K562 (cell line): ENCODE measurements at regions not wholly inside any gene's neighbourhood (a gene's known extent, or its start where the extent isn't known, plus 50 kb on each side); places are given as distances from the start of the nearest gene placed in this dataset.

ENCODE experiments used
- ATAC-seq: fragments of 200-7000 bp; cut with Tn5 transposase; 3 replicates; pipeline ENCODE4 v1.9.1; 2020; ENCODE audit warnings: moderate library complexity
- BruUV-seq: library from RNA; stranded (reverse); fragments of 400-500 nt; replicated peaks from 2 replicates; lab custom pipeline; 2021; lab: Mats Ljungman, UMichigan
- CTCF ChIA-PET: fragments of 300-600 bp; formaldehyde crosslinking; extraction: SDS; loops from one replicate; lab custom pipeline; 2021; ENCODE audit warnings: low intra/inter-chr PET ratio; lab: Yijun Ruan, JAX
- POLR2A ChIA-PET: fragments of 300-600, 350-650 bp; sonication (Branson Sonifier 250); formaldehyde crosslinking; extraction: SDS; loops from one replicate; lab custom pipeline; 2021; ENCODE audit warnings: antibody characterized with exemption, inconsistent platforms; lab: Yijun Ruan, JAX
- DNase-seq, 4 experiments: peaks; one replicate each; pipeline versions ENCODE4 v3.0.0 to v3.0.0-alpha.2; 2011 to 2018; ENCODE audit warnings: low spot score in 3 of 4, mixed read lengths in 3 of 4; ENCODE audit errors: extremely low read depth in 1 of 4
- FAIRE-seq: peaks from 2 replicates; lab custom pipeline; 2011; peaks lifted over from hg19 to GRCh38; lab: Jason Lieb, UNC
- H2AFZ ChIP-seq: 2 replicates; pipeline ENCODE4 v1.6.0; 2011; ENCODE audit warnings: low read depth, low read length, control low read depth, inconsistent platforms
- H3K27ac ChIP-seq: fragments of 200-600 bp; 3 replicates; pipeline ENCODE4 v1.8.0; 2011; ENCODE audit warnings: low read depth, mild to moderate bottlenecking, control low read depth, inconsistent platforms, low read length, moderate library complexity, mixed read lengths; ENCODE audit errors: extremely low read depth
- H3K27me3 ChIP-seq, 2 experiments: fragments of 300-600 bp in 1 of 2; 2 replicates in 1 of 2; 3 replicates in 1 of 2; pipeline versions ENCODE4 v1.6.0 to v1.8.0; 2011; ENCODE audit warnings: inconsistent platforms in 2 of 2, low read length in 2 of 2, mild to moderate bottlenecking in 1 of 2, mixed read lengths in 1 of 2, moderate library complexity in 1 of 2; ENCODE audit not compliant: control insufficient read depth in 2 of 2, insufficient read depth in 2 of 2
- H3K36me3 ChIP-seq: fragments of 300-600 bp; 3 replicates; pipeline ENCODE4 v1.8.0; 2011; ENCODE audit warnings: mild to moderate bottlenecking, low read length, inconsistent platforms; ENCODE audit not compliant: control insufficient read depth, insufficient read depth
- H3K4me1 ChIP-seq, 2 experiments: fragments of 200-600 bp in 1 of 2; replicated peaks in 1 of 2; 2 replicates in 1 of 2; 3 replicates in 1 of 2; pipeline versions ENCODE4 v1.5.1 to v1.8.0; 2011; ENCODE audit warnings: inconsistent platforms in 2 of 2, low read length in 2 of 2, mild to moderate bottlenecking in 1 of 2, mixed read lengths in 1 of 2, moderate library complexity in 1 of 2; ENCODE audit not compliant: control insufficient read depth in 2 of 2, insufficient read depth in 2 of 2
- H3K4me2 ChIP-seq: 2 replicates; pipeline ENCODE4 v1.6.1; 2011; ENCODE audit warnings: low read length, control low read depth, inconsistent platforms, mixed read lengths; ENCODE audit not compliant: insufficient read depth
- H3K4me3 ChIP-seq: fragments of 200-600 bp; sonication (generic), shearing (Covaris generic); 2 replicates; pipeline ENCODE4 v1.5.1; 2016; ENCODE audit warnings: control low read depth, inconsistent platforms
- H3K79me2 ChIP-seq: fragments of 200-600 bp; 3 replicates; pipeline ENCODE4 v1.8.0; 2011; ENCODE audit warnings: low read length, inconsistent platforms; ENCODE audit not compliant: control insufficient read depth, insufficient read depth
- H3K9ac ChIP-seq, 2 experiments: 2 replicates each; pipeline versions ENCODE4 v1.6.0 to v1.6.1; 2011; ENCODE audit warnings: low read depth in 2 of 2, low read length in 2 of 2, control low read depth in 1 of 2, inconsistent platforms in 1 of 2, mild to moderate bottlenecking in 1 of 2, mixed read lengths in 1 of 2; ENCODE audit not compliant: insufficient read depth in 1 of 2
- H3K9me1 ChIP-seq: one replicate; pipeline ENCODE4 v1.6.0; 2011; ENCODE audit warnings: inconsistent platforms, mild to moderate bottlenecking, low read length, moderate library complexity; ENCODE audit not compliant: control insufficient read depth, insufficient read depth
- H3K9me3 ChIP-seq: replicated peaks from 2 replicates; pipeline ENCODE4 v1.5.1; 2011; ENCODE audit warnings: low read depth, low read length, inconsistent platforms; ENCODE audit not compliant: control insufficient read depth, insufficient read depth
- H4K20me1 ChIP-seq: replicated peaks from 2 replicates; pipeline ENCODE4 v1.6.1; 2011; ENCODE audit warnings: low read length, inconsistent platforms, mixed read lengths; ENCODE audit not compliant: control insufficient read depth, insufficient read depth
- ASH1L ChIP-seq: fragments of 450-650 bp; IDR thresholded peaks from 2 replicates; pipeline ENCODE4 v1.6.1; 2018; ENCODE audit warnings: borderline replicate concordance, mild to moderate bottlenecking, low read depth; ENCODE audit not compliant: partially characterized antibody
- CHD2 ChIP-seq: IDR thresholded peaks from 2 replicates; pipeline ENCODE4 v1.6.1; 2011; ENCODE audit warnings: low read depth, low read length
- HDAC2 ChIP-seq: fragments of 450-650 bp; IDR thresholded peaks from 2 replicates; pipeline ENCODE4 v1.6.1; 2016; ENCODE audit warnings: mild to moderate bottlenecking
- MLX ChIP-seq, 2 experiments: fragments of 450-650 bp in 1 of 2; sonication (generic) in 1 of 2; formaldehyde crosslinking; conservative IDR thresholded peaks; 2 replicates each; pipeline versions ENCODE4 v1.4.0 to v1.8.1; 2020 to 2022; ENCODE audit warnings: mild to moderate bottlenecking in 1 of 2, missing genetic modification reagents in 1 of 2
- RAD21 ChIP-seq, 2 experiments: fragments of 250-450 bp in 1 of 2; fragments of 450-650 bp in 1 of 2; sonication (Bioruptor Pico) in 1 of 2; formaldehyde crosslinking in 1 of 2; IDR thresholded peaks in 1 of 2; conservative IDR thresholded peaks in 1 of 2; 2 replicates each; pipeline versions ENCODE4 v1.4.0 to v1.8.0; 2020 to 2022; ENCODE audit warnings: mild to moderate bottlenecking in 2 of 2, moderate library complexity in 1 of 2
- RBM25 ChIP-seq: fragments of 200-400 bp; formaldehyde crosslinking; IDR thresholded peaks from 2 replicates; pipeline ENCODE4 v1.6.1; 2018; ENCODE audit warnings: low read length, low read depth, moderate library complexity; ENCODE audit not compliant: severe bottlenecking
- STAT6 ChIP-seq: sonication (generic); formaldehyde crosslinking; IDR thresholded peaks from 2 replicates; pipeline ENCODE4 v1.8.1; 2023; ENCODE audit warnings: mild to moderate bottlenecking, missing genetic modification reagents
- ZBTB49 ChIP-seq: sonication (generic); formaldehyde crosslinking; IDR thresholded peaks from 2 replicates; pipeline ENCODE4 v1.8.0; 2022; ENCODE audit warnings: missing genetic modification reagents, mild to moderate bottlenecking, borderline replicate concordance
- ZNF354B ChIP-seq: fragments of 250-450 bp; sonication (Bioruptor Pico); IDR thresholded peaks from 2 replicates; pipeline ENCODE4 v1.4.0; 2020
- WGBS: fragments of 100-300 bp; shearing (Covaris generic); methylation state at CpG from one replicate; pipeline ENCODE4 v1.1.6; 2016; ENCODE audit warnings: low coverage, mixed read lengths; ENCODE audit not compliant: insufficient coverage; ENCODE audit errors: missing lambda C conversion rate; 5-methylcytosine and 5-hydroxymethylcytosine counted together
- in situ Hi-C: fragments of 300-500 bp; cut with MboI; formaldehyde crosslinking; loops from 4 replicates; pipeline ENCODE4 v1.15.0; 2018; ENCODE audit warnings: inconsistent platforms, mixed read lengths
- intact Hi-C: fragments of 100-400 bp; cut with micrococcal nuclease; formaldehyde crosslinking; loops from 2 replicates; pipeline ENCODE4 v1.14.2; 2022

- H3K9me1 ChIP-seq, result no peaks in the 10 kb centered on the region
- FAIRE-seq, result peak; percentile 55
- TF ChIP-seq RBM25 (no peak), CHD2 (no peak), ZNF354B (no peak), ZBTB49 (CRISPR knock-in tag) (no peak), STAT6 (CRISPR knock-in tag) (no peak), HDAC2 (no peak), MLX (CRISPR knock-in tag; conservative IDR thresholded peaks at IDR 0.05) (no peak), RAD21 (CRISPR knock-in tag; conservative IDR thresholded peaks at IDR 0.05 in 1 of 2, IDR thresholded peaks at IDR 0.05 in 1 of 2) (peak in 1 of 2 experiments; percentile 45; a peak in 2 of 4 replicates), ASH1L (no peak)
Observed at GRCh38 chr7:423312-424260, 96.1 kb downstream of the PDGFA start.

More at GRCh38 chr7:423312-424260, 96.1 kb downstream of the PDGFA start:
- ATAC-seq (peak; percentile 84), DNase-seq (peak in 1 of 4 experiments; percentile 35)
- Histone ChIP-seq H4K20me1 (peaks cover 16% of the 10 kb centered on the region; the same call in 1 of the 2 replicates), H3K4me1 (peaks cover 0 to 23% of the 10 kb centered on the region in 2 experiments; a peak in 2 of 5 replicates), H3K9me3 (no peaks in the 10 kb centered on the region), H3K4me3 (no peak overlapping the region), H3K27ac (no peak overlapping the region), H3K79me2 (no peaks in the 10 kb centered on the region), H2AFZ (no peak overlapping the region), H3K27me3 (peaks cover 21 to 86% of the 10 kb centered on the region in 2 experiments; a peak in 4 of 5 replicates), H3K4me2 (no peak overlapping the region), H3K36me3 (no peaks in the 10 kb centered on the region), H3K9ac (no peak overlapping the region)
- WGBS, result 3% methylated on average over 25 of the region's 28 CpGs
- BruUV-seq, result no TSS peak
- CTCF ChIA-PET, result no interaction called here
- in situ Hi-C loops (no loop called here), intact Hi-C loops (no loop called here)
- POLR2A ChIA-PET, result interaction anchor here (1.9 kb wide), 1 partner anchor 8 kb away, joined by 8 read pairs; no protein-coding TSS in a partner anchor
